SKM-1 (cell line): ENCODE measurements at regions not wholly inside any gene's neighbourhood (a gene's known extent, or its start where the extent isn't known, plus 50 kb on each side); places are given as distances from the start of the nearest gene placed in this dataset.

Experiments used
- DNase-seq: peaks from one replicate; lab custom pipeline; 2025; ENCODE audit not compliant: unreplicated experiment; lab: John Stamatoyannopoulos, UW

DNA sequence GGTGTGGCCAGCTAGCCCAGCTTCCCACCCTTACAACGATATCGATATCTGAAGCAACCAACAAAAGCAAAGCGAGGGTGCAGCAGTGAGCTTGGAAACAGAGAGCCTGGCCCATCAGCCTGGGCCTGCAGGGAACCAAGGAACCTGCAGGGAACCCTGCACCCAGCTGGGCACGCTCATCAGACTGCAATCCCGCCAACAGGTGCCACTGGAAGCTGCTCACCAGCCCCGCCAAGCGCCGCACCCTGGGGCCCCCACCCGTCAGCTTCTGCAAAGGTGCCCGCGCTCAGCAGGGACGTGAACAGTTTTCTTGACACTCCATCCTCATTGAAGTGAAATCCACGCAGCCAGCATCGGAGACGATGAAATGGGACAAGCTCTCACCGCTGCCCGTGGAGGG lies 250.7 kb downstream of the RBFOX3 start:
- DNase-seq = no peak

- DNase-seq = no peak
Measured at GRCh38 chr17:79356839-79357447, 253.9 kb downstream of the RBFOX3 start.

DNA sequence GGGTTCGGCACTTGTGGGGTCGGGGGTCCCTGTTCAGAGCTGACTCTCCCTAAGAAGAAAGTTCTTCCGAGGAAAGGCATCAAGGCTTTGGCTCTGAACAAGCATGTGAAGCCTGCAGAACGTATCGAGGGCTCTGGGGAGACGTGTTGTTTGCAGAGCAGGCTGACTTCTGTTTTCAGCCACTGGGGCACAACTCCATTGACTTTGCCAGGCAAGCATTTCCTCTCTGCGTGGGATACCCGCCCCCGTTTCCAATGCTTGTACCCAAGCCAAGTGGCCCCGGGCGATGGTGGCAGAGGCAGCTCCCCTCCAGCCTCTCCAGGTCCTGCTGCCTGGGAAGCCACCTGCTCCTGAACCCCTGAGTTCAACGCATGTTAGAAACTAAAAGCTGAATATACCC lies 255.7 kb downstream of the RBFOX3 start:
- DNase-seq = no peak

DNA sequence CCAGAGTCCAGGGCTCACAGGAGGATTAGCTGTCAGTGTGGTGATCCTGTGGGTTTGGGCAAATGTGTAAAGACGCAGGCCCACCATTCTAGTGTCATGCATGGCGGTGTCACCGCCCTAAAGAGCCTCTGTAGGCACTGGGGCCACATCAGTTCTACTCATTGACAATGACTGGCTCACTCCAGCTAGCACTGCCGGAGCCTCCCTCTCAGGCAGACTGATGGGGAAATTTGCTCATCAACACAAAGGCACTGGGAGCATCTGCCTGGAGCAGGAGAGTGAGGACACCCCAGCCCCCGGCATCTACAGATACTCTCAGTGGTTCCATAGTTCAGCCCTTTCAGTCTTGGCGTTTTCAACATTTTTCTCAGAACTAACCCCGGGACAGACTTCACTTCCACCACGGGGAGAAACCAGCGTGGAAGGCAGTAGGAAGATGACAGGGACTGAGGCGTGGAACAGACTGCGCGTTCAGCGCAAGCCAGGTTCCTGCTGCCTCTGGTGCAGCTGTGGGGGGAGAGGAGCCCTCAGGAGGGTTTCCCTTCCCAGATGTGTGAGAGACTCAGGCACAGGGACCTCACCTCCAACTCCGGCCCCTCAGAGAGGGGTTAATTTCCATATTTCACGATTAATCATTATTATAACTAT lies 256.6 kb downstream of the RBFOX3 start:
- DNase-seq = no peak

- no peak for DNase-seq
Measured at GRCh38 chr17:79353548-79353947, 257.3 kb downstream of the RBFOX3 start.

GRCh38 chr17:79353016-79353415 lies 257.8 kb downstream of the RBFOX3 start:
- no peak for DNase-seq

- DNase-seq = no peak
Measured at GRCh38 chr17:79350533-79350932, 260.3 kb downstream of the RBFOX3 start.

DNA sequence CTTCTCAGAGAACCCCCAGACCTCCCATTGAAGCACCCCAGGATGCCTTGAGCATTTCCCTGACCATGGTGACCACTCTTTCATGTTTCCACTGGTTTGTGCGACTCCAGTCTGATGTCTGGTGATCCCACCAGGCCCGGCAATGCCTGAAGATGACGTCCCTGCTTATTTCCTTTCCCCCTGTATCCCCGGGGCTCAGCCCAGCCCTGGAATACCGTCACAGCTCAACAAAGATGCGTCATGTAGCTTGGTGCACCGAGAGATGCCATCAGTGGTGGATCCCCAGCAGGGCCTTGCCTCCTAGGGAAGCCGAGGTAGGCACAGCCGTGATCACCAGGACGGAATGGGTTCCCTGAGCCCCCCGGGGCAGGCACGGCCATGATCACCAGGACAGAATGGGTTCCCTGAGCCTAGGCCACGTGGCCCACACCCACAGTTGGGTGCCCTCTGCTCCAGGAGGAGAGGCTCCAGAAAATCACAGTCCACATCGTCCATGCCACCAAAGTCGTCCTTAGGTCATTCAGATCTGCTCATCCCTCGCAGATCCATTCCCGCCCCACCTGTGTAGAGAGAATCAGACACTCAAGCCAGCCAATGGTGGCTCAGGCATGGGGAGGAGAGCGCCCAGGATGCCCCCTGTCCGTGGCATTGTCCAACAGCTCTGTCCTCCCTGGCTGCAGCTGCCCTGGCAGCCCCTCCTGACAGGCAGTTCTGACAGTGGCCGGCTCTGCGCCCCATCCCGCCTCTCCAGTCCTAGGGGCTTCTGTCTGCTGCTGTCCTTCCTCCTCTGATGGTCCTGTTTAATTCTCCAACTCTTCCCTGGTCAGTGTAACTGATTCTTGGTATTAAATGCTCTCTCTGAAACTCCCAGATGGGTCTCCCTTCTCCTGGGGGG lies 261.1 kb downstream of the RBFOX3 start:
- DNase-seq = no peak

DNA sequence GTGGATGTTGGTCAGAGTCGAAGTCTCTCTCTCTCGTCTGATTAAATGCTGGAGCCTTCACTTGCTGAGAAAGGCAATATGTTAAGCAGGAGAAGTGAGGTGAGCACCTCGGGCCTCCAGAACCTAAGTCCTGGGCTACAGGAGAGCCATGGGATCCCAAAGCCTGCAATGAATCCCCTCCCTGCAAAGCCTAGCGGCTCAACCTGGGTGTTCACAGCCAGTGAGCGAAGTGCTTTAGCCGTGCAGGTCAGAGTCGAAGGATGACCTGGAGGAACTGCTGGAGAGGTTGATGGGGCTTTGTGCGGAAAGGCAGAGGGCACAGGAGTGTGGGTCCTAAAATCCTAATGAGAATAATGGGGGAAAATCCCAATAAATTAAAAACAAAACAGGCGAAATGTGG lies 267.8 kb downstream of the ENGASE start:
- DNase-seq = no peak

DNA sequence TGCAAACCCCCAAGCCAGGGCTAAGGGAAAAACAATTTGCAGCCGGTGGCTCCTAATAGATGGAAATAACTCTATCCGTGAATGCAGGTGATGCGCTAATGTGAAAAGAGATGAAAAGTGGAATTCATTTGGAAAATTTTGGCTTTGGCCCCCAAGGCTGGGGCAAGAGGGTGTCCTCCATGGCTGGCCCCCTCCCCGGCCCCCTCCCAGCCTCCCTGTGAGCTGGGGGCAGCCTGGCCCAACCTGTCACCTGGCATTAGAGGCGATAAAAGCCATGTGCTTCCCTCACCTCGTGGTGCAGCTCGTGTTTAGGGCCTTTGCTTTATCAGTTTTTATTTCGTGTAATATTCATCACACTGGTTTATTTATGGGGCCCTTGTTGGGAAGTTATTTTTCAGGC lies 267.2 kb downstream of the ENGASE start:
- DNase-seq = no peak

DNA sequence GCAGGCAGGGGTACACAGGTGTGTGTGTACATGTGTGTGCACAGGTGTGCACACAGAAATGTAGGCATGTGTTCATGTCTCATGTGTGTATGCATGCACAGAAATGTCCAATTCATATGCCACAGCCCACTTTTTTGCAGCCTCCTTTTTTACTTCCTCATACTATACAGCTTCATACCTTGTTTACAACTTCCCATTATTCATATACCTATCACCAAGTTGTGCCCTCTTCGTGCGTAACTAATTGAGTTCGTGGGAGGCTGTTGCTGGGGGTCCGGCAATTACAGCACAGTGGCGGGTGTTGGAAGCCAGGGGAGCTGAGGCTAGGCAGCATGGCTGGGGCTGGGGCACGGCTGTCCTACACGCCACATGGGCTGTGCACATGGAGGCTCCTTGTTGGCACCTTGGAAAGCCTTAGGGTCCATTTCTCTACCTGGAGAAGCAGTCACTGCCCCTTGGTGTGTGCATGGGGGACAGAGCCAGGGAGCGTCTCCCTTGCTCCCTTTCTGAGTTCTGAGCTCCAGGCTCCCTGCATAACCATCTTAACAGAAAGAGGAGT lies 266.7 kb downstream of the ENGASE start:
- DNase-seq = no peak

DNA sequence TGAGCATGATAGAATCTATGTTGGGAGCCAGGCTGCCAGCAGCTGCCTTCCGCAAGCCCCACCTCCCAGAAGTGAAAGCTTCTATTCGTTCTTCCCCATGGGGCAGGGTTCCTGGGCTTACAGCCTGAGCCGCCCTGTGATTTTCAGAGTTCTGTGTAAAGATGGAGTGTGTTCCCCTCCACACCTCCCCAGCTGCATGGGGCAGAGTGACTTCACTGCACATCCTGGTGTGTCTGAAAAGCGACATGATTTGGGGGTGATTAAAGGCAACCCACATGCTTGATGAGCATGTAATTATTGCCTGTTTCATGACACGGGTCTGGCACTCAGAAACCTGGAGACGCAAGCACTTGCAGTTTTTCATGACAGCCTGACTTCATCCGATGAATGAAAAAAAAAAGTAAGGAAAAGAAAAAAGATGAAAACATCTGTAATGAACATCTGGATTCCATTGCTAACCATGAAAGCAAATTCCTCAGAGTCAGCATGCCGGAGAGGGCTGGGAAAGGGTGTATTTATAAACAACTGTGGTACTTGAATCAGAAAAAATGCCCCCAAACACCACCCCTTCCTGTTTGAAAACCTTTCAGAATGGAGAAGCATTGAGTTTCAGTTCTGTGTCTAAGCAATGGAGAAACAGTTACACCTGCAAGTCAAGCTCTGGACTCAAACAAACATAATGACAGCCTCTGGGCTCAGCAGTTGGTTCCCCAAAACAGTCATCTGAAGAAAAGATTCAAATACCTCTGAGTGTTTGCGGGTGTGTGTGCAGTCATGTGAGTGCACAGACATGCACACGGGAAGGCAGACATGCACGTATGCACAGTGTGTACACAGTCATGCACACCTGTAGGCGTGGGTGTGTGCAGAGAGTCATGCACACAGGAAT lies 266.0 kb downstream of the ENGASE start:
- no peak for DNase-seq

DNA sequence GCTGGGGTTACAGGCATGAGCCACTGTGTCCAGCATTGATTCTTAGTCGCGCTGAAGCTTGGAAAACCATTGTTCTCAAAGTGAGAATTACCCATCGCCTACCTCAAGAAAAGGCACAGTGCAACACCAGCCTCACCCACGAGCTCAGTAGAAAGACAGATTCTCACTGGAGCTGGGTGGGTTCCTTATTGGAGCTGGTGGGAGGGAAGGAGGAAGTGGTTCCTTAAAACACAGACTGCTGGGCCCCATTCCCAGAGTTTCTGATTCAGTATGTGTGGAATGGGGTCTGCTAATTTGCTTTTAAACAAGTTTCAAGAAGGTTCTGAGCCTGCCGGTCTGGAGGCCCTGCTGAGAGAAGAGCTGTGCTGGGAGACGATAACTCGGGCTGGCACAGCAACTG lies 264.7 kb downstream of the ENGASE start:
- DNase-seq = no peak

GRCh38 chr17:79338604-79339003 lies 264.0 kb downstream of the ENGASE start:
- DNase-seq = no peak

DNA sequence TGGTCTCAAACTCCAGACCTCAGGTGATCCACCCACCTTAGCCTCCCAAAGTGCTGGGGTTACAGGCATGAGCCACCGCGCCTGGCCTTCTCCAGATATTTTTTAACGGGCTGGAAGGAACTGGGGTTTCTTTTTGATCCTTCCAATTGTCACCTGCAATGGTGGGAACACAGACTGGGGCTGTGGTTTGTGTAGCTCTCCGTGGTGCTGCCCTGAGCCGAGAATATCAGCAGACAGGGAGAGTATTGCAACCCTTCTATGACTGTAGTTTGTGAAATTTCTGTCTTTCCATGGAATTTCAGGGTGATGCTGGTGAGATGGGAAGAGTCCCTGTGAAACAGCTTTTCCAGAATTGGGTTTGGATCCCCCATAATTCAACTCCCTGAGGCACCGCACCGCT lies 263.5 kb downstream of the ENGASE start:
- DNase-seq = no peak

GRCh38 chr17:79337053-79337452 lies 262.4 kb downstream of the ENGASE start:
- DNase-seq = no peak

GRCh38 chr17:79335456-79335855 lies 260.8 kb downstream of the ENGASE start:
- no peak for DNase-seq

- DNase-seq = no peak
Measured at GRCh38 chr17:79332011-79332554, 257.5 kb downstream of the ENGASE start.

DNA sequence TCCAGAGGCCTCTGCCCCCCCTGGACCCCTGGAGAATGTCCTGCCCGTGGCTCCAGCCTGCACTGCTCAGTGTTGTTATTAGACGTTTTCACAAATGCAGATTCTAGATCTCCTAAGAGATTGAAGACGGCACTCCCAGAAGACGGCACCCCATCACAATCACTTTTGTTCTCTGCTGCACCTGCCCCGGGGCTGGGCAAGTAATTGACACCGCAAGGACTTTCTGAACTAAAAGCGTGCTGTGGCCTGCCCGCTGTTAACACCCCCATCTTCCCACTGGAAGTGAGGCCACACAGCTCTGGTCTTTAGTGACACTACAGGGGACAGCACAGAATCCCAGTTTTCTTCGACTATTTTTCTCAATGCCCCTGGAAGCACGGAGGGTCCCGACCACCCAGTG lies 256.9 kb downstream of the ENGASE start:
- DNase-seq = no peak

- no peak for DNase-seq
Measured at GRCh38 chr17:79330696-79331095, 256.1 kb downstream of the ENGASE start.

DNA sequence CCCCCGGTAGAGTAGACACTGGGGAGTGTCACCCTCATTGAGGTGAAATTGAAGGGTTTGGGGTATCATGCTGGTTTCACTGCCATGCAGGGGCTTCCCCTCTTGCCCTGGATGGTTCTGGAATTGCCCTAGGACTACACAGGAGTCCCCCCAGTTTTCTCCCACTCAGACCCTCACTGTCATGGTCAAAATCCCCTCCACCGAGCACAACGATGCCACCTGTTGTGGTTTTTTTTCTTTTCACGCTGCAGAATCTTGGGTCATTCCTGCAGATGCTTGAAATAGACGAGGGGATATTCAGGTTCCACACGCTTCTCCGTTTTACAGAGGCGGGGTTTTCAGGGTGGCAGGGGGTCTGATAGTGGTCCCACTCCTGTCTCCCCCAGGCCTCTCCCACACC lies 255.6 kb downstream of the ENGASE start:
- no peak for DNase-seq
